K562 (cell line): ENCODE measurements at regions not wholly inside any gene's neighbourhood (a gene's known extent, or its start where the extent isn't known, plus 50 kb on each side); places are given as distances from the start of the nearest gene placed in this dataset.

Source experiments
- TF ChIP-seq, protein P1 (sequence below), 3 experiments: IDR thresholded peaks in 2 of 3; conservative IDR thresholded peaks in 1 of 3; 2 replicates each; pipeline ENCODE4 v1.5.1; 2011 to 2012; ENCODE audit warnings: low read length in 3 of 3, mild to moderate bottlenecking in 3 of 3, control low read depth in 2 of 3, improper control_type of control experiment in 1 of 3, inconsistent platforms in 1 of 3, low read depth in 1 of 3, mixed read lengths in 1 of 3, moderate library complexity in 1 of 3; ENCODE audit not compliant: insufficient read depth in 2 of 3
- TF ChIP-seq, protein P2 (sequence below): sonication (generic); formaldehyde crosslinking; IDR thresholded peaks from 2 replicates; pipeline ENCODE4 v1.5.0; 2020; ENCODE audit warnings: missing genetic modification reagents

DNA sequence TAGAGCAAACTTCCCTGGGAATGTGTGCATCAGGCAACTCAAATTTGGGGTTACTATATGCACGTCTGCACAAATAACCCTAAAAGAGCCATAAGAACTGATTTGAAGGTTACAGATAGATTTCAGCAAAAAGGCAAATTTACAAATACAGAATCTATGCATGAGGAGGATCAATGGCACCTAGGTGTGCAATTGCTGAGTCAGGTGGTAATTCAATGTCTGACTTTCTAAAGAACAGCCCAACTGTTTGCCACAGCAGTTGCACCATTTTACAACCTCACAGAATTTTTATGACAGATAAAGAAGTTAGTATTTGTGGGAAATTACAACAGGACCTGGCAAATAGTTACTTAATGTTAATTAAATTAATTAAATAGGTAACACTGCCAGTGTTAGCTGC lies 405.5 kb downstream of the TMEM114 start:
- TF ChIP-seq, protein P1, sequence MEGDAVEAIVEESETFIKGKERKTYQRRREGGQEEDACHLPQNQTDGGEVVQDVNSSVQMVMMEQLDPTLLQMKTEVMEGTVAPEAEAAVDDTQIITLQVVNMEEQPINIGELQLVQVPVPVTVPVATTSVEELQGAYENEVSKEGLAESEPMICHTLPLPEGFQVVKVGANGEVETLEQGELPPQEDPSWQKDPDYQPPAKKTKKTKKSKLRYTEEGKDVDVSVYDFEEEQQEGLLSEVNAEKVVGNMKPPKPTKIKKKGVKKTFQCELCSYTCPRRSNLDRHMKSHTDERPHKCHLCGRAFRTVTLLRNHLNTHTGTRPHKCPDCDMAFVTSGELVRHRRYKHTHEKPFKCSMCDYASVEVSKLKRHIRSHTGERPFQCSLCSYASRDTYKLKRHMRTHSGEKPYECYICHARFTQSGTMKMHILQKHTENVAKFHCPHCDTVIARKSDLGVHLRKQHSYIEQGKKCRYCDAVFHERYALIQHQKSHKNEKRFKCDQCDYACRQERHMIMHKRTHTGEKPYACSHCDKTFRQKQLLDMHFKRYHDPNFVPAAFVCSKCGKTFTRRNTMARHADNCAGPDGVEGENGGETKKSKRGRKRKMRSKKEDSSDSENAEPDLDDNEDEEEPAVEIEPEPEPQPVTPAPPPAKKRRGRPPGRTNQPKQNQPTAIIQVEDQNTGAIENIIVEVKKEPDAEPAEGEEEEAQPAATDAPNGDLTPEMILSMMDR (IDR thresholded peaks at IDR 0.05 in 2 of 3, conservative IDR thresholded peaks at IDR 0.05 in 1 of 3; ENCODE audit: insufficient read depth in 2 of 3, low read depth in 1 of 3, low read length in 3 of 3) = no peak
- TF ChIP-seq, protein P2, sequence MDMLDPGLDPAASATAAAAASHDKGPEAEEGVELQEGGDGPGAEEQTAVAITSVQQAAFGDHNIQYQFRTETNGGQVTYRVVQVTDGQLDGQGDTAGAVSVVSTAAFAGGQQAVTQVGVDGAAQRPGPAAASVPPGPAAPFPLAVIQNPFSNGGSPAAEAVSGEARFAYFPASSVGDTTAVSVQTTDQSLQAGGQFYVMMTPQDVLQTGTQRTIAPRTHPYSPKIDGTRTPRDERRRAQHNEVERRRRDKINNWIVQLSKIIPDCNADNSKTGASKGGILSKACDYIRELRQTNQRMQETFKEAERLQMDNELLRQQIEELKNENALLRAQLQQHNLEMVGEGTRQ (CRISPR knock-in tag) = no peak
